Smooth muscle cell (in vitro differentiated cells): ENCODE measurements at regions not wholly inside any gene's neighbourhood (a gene's known extent, or its start where the extent isn't known, plus 50 kb on each side); places are given as distances from the start of the nearest gene placed in this dataset.

Source experiments
- DNase-seq: peaks from one replicate; lab custom pipeline; 2025; ENCODE audit not compliant: unreplicated experiment; lab: John Stamatoyannopoulos, UW
- H2AFZ ChIP-seq: fragments of 200-600 bp; sonication (generic); 2 replicates; pipeline ENCODE4 v1.6.0; 2016; ENCODE audit warnings: antibody characterized with exemption, low read depth, mild to moderate bottlenecking
- H3F3A ChIP-seq: fragments of 200-600 bp; sonication (generic); 2 replicates; pipeline ENCODE4 v1.6.0; 2017; ENCODE audit warnings: antibody characterized with exemption, low read depth
- H3K27ac ChIP-seq: fragments of 200-600 bp; sonication (generic); 2 replicates; pipeline ENCODE4 v1.5.1; 2016; ENCODE audit warnings: low read depth, mild to moderate bottlenecking
- H3K27me3 ChIP-seq: fragments of 200-600 bp; sonication (generic); 2 replicates; pipeline ENCODE4 v1.6.1; 2016; ENCODE audit warnings: low read depth, mild to moderate bottlenecking
- H3K36me3 ChIP-seq: fragments of 200-600 bp; sonication (generic); 2 replicates; pipeline ENCODE4 v1.5.1; 2016; ENCODE audit warnings: low read depth
- H3K4me1 ChIP-seq: fragments of 200-600 bp; sonication (generic); 2 replicates; pipeline ENCODE4 v1.5.1; 2016; ENCODE audit warnings: low read depth
- H3K4me2 ChIP-seq: fragments of 200-600 bp; sonication (generic); 2 replicates; pipeline ENCODE4 v1.6.0; 2016; ENCODE audit warnings: mild to moderate bottlenecking
- H3K4me3 ChIP-seq: fragments of 200-600 bp; sonication (generic); 2 replicates; pipeline ENCODE4 v1.5.1; 2016; ENCODE audit warnings: mild to moderate bottlenecking
- H3K79me2 ChIP-seq: fragments of 200-600 bp; sonication (generic); 2 replicates; pipeline ENCODE4 v1.6.0; 2016; ENCODE audit warnings: low read depth, mild to moderate bottlenecking
- H3K9ac ChIP-seq: fragments of 200-600 bp; sonication (generic); 2 replicates; pipeline ENCODE4 v1.6.0; 2016; ENCODE audit warnings: low read depth
- H3K9me3 ChIP-seq: fragments of 200-600 bp; sonication (generic); replicated peaks from 2 replicates; pipeline ENCODE4 v1.5.1; 2016; ENCODE audit warnings: low read depth
- H4K20me1 ChIP-seq: fragments of 200-600 bp; sonication (generic); 2 replicates; pipeline ENCODE4 v1.6.0; 2016; ENCODE audit warnings: low read depth
- WGBS: methylation state at CpG from one replicate; pipeline ENCODE4 v1.1.7; 2016; ENCODE audit warnings: low lambda C conversion rate; 5-methylcytosine and 5-hydroxymethylcytosine counted together
- TF ChIP-seq, protein P1 (sequence below): fragments of 200-600 bp; sonication (generic); IDR thresholded peaks from 2 replicates; pipeline ENCODE4 v1.5.1; 2017; ENCODE audit warnings: borderline replicate concordance, mild to moderate bottlenecking, antibody characterized with exemption; ENCODE audit not compliant: insufficient read depth, poor library complexity, severe bottlenecking

DNA sequence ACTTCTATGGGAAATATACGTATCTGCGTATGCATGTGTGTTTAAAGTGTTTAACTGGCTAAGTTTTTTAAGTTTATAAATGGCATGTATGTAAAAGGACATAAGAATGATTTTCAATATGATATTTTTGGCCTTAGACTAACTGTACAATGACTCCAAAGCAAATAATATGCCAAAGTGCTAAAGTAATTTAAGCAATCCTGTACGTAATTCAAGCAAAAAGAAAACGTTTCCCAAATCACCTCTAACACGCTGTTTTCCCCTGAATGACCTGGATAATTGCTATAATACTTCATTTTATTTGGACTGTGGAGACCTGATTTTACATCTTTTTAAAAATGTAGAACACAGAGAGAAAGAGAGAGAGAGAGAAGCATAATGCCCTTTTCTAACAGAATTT is 183.0 kb upstream of the HAND2 start:
- H3K36me3 ChIP-seq, result no peaks in the 10 kb centered on the region
- 96% methylated on average over 5 of the region's 5 CpGs for WGBS
- no peak overlapping the region for H3K9ac ChIP-seq
- H3K79me2 ChIP-seq, result no peaks in the 10 kb centered on the region
- no peak overlapping the region for H2AFZ ChIP-seq
- H3K4me3 ChIP-seq, result no peak overlapping the region
- no peaks in the 10 kb centered on the region for H3F3A ChIP-seq
- H3K4me1 ChIP-seq, result no peaks in the 10 kb centered on the region
- H3K27me3 ChIP-seq, result no peaks in the 10 kb centered on the region
- no peaks in the 10 kb centered on the region for H4K20me1 ChIP-seq
- TF ChIP-seq, protein P1, sequence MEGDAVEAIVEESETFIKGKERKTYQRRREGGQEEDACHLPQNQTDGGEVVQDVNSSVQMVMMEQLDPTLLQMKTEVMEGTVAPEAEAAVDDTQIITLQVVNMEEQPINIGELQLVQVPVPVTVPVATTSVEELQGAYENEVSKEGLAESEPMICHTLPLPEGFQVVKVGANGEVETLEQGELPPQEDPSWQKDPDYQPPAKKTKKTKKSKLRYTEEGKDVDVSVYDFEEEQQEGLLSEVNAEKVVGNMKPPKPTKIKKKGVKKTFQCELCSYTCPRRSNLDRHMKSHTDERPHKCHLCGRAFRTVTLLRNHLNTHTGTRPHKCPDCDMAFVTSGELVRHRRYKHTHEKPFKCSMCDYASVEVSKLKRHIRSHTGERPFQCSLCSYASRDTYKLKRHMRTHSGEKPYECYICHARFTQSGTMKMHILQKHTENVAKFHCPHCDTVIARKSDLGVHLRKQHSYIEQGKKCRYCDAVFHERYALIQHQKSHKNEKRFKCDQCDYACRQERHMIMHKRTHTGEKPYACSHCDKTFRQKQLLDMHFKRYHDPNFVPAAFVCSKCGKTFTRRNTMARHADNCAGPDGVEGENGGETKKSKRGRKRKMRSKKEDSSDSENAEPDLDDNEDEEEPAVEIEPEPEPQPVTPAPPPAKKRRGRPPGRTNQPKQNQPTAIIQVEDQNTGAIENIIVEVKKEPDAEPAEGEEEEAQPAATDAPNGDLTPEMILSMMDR, result no peak
- H3K4me2 ChIP-seq, result no peak overlapping the region
- no peak for DNase-seq
- no peak overlapping the region for H3K27ac ChIP-seq
- no peaks in the 10 kb centered on the region for H3K9me3 ChIP-seq

DNA sequence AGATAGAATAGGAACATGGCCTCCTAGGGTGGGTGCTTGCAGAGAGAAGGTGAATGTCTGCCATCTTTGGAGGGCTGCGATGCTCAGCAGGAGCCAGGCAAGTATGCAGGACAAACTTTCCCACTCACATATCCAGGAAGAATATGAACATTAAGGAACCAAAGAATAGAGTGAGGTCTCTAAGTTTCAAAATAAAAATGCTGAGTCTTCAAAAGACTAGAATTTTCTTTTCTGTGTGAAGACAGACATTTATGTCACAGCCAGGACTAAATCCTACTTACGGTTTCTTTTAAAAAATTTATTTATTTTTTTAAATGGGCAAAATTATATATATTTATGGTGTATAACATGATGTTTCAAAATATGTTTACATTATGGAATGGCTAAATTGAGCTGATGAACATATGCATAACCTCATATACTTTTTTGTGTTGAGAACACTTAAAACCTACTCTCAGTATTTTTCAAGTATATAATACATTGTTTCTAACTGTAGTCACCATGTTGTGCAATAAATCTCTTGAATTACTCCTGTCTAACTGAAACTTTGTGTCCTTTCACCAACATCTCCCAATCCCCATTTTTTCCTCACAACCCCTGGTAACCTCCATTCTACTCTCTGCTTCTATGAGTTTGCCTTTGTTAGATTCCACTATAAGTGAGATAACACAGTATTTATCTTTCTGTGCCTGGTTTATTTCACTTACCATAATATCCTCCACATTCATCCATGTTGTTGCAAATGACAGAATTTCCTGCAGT is 177.8 kb upstream of the HAND2 start:
- Histone ChIP-seq H4K20me1 (no peaks in the 10 kb centered on the region), H3K36me3 (no peaks in the 10 kb centered on the region), H3K4me3 (no peak overlapping the region), H3K4me2 (no peak overlapping the region), H3K27me3 (no peaks in the 10 kb centered on the region), H2AFZ (peak overlapping the region; percentile 61), H3K9ac (no peak overlapping the region), H3F3A (no peaks in the 10 kb centered on the region), H3K4me1 (no peaks in the 10 kb centered on the region), H3K9me3 (no peaks in the 10 kb centered on the region), H3K79me2 (no peaks in the 10 kb centered on the region), H3K27ac (no peak overlapping the region)
- 95% methylated on average over 2 of the region's 2 CpGs for WGBS
- TF ChIP-seq, protein P1, result no peak
- DNase-seq, result no peak

DNA sequence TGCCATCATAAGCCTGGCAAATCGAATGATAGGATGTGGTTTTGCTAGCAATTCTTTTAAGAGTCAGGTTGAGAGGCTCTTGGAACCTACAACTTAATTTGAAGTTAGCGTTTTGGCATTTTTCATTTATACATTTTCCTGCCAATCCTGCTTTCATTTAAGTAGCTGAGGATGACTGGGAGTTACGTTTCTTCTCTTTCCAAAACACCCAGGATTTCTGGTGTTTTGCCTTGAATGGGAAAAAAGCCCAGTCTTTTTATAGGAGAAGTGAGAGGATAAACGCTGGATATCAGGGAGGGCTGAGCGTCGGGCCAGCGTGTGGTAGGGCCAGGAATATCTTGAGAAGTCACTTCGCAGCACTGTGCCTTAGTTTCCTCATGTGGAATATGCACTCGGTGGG is 174.2 kb upstream of the HAND2 start:
- Histone ChIP-seq H3K9me3 (no peaks in the 10 kb centered on the region), H3K79me2 (no peaks in the 10 kb centered on the region), H3K4me2 (no peak overlapping the region), H3K4me1 (no peaks in the 10 kb centered on the region), H3F3A (no peaks in the 10 kb centered on the region), H4K20me1 (no peaks in the 10 kb centered on the region), H2AFZ (no peak overlapping the region), H3K4me3 (no peak overlapping the region), H3K9ac (no peak overlapping the region), H3K27ac (no peak overlapping the region), H3K36me3 (no peaks in the 10 kb centered on the region), H3K27me3 (no peaks in the 10 kb centered on the region)
- WGBS, result 81% methylated on average over 9 of the region's 9 CpGs
- TF ChIP-seq, protein P1, result no peak
- DNase-seq, result no peak

DNA sequence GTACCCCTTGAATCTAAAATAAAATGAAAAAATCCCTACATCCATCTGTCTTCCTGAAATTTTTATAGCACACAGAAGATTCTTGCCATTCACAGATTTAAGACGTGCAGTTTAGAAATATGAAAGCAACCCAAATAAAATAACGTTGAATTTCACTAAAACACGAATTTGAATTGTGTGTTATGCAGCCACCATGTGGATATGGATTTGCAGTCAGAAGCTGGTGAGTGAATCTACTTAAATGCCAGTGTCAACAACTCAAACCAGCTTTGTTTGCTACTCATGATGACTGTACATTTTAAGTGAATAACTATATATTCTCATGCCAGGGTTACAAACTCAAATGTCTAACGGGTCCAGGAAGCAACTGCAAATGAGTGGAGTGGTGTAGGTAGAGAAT is 173.0 kb upstream of the HAND2 start:
- Histone ChIP-seq H3K27me3 (no peaks in the 10 kb centered on the region), H3F3A (no peaks in the 10 kb centered on the region), H3K4me1 (no peaks in the 10 kb centered on the region), H3K9ac (no peak overlapping the region), H3K4me2 (no peak overlapping the region), H3K4me3 (no peak overlapping the region), H3K27ac (no peak overlapping the region), H3K36me3 (no peaks in the 10 kb centered on the region), H2AFZ (no peak overlapping the region), H4K20me1 (no peaks in the 10 kb centered on the region), H3K79me2 (no peaks in the 10 kb centered on the region), H3K9me3 (no peaks in the 10 kb centered on the region)
- TF ChIP-seq, protein P1, result no peak
- DNase-seq, result no peak
- WGBS, result 91% methylated on average over 4 of the region's 4 CpGs
